SK-N-MC (cell line): ENCODE measurements at regions not wholly inside any gene's neighbourhood (a gene's known extent, or its start where the extent isn't known, plus 50 kb on each side); places are given as distances from the start of the nearest gene placed in this dataset.

Experiments
- EZH2 ChIP-seq: fragments of 200-600 bp; sonication (generic); IDR thresholded peaks from one replicate; pipeline ENCODE4 v1.6.1; 2017; ENCODE audit warnings: antibody characterized with exemption
- POLR2AphosphoS5 ChIP-seq: IDR thresholded peaks from 2 replicates; pipeline ENCODE4 v1.6.1; 2012; ENCODE audit warnings: mild to moderate bottlenecking, low read depth, low read length, borderline replicate concordance

DNA sequence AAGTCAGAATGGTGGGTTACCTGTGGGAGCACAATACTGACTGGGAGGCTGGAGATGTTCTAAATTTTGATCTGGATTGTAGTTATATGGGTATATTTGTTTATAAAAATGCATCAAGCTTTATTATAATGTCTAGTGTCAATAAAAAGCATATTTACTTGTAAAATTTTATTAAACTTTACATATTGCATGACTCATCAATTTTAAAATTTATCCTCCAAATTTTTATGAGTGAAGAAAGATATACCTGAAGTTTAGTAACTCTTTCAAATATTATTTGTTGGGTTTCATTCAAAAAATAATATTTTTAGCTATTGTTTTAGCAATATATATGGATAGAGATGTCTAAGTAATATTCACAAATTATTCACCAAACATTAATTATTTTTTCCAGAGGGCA is 103.0 kb downstream of the ANXA5 start:
- no peak for TF ChIP-seq POLR2AphosphoS5
- no peak for TF ChIP-seq EZH2
